ENCODE measurements at regions not wholly inside any gene's neighbourhood (a gene's known extent, or its start where the extent isn't known, plus 50 kb on each side); places are given as distances from the start of the nearest gene placed in this dataset.

DNA sequence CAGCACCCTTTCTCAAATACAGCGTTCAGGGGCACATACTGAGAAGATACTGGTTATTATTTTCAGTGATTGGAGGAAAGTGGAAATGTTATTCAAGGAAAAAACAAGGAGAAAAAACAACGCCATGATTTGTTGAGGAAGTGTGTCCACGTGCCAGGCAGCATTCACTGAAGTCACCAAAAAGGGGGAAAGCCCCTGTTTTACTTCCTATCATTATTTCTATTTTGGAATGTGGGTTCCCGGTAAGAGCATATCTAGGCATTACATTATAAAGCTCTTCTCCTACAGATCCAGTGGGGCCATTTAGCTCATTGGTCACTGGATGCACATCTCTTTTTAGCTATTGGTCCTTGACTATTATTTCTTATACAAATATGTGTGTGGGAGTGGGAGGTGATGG, 518.7 kb downstream of the TXNL1 start (continued):
- TF ChIP-seq, protein P1, sequence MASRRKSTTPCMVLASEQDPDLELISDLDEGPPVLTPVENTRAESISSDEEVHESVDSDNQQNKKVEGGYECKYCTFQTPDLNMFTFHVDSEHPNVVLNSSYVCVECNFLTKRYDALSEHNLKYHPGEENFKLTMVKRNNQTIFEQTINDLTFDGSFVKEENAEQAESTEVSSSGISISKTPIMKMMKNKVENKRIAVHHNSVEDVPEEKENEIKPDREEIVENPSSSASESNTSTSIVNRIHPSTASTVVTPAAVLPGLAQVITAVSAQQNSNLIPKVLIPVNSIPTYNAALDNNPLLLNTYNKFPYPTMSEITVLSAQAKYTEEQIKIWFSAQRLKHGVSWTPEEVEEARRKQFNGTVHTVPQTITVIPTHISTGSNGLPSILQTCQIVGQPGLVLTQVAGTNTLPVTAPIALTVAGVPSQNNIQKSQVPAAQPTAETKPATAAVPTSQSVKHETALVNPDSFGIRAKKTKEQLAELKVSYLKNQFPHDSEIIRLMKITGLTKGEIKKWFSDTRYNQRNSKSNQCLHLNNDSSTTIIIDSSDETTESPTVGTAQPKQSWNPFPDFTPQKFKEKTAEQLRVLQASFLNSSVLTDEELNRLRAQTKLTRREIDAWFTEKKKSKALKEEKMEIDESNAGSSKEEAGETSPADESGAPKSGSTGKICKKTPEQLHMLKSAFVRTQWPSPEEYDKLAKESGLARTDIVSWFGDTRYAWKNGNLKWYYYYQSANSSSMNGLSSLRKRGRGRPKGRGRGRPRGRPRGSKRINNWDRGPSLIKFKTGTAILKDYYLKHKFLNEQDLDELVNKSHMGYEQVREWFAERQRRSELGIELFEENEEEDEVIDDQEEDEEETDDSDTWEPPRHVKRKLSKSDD (conservative IDR thresholded peaks at IDR 0.05; ENCODE audit: low read length) = no peak
- no peak for TF ChIP-seq ZNF695 (CRISPR knock-in tag; IDR thresholded peaks at IDR 0.05)

- Histone ChIP-seq H3K4me1 (replicated peaks in 1 of 2; ENCODE audit: control insufficient read depth in 2 of 2, insufficient read depth in 2 of 2, low read length in 2 of 2) (no peaks in the 10 kb centered on the region), H3K9ac (ENCODE audit: insufficient read depth in 1 of 2, low read depth in 2 of 2, low read length in 2 of 2) (no peak overlapping the region), H2AFZ (ENCODE audit: low read depth, low read length) (no peak overlapping the region), H3K4me3 (no peak overlapping the region), H3K79me2 (ENCODE audit: control insufficient read depth, insufficient read depth, low read length) (no peaks in the 10 kb centered on the region), H3K27me3 (ENCODE audit: control insufficient read depth in 2 of 2, insufficient read depth in 2 of 2, low read length in 2 of 2) (no peaks in the 10 kb centered on the region), H3K36me3 (ENCODE audit: control insufficient read depth, insufficient read depth, low read length) (no peaks in the 10 kb centered on the region), H4K20me1 (replicated peaks; ENCODE audit: control insufficient read depth, insufficient read depth, low read length) (no peaks in the 10 kb centered on the region), H3K9me1 (ENCODE audit: control insufficient read depth, insufficient read depth, low read length) (no peaks in the 10 kb centered on the region), H3K9me3 (replicated peaks; ENCODE audit: control insufficient read depth, insufficient read depth, low read depth, low read length) (no peaks in the 10 kb centered on the region), H3K27ac (ENCODE audit: extremely low read depth, low read depth, low read length) (no peak overlapping the region), H3K4me2 (ENCODE audit: insufficient read depth, low read length) (no peak overlapping the region)
- POLR2A ChIA-PET = no interaction called here
- no peak for FAIRE-seq
- BruUV-seq (replicated peaks) = no TSS peak
- no peak for ATAC-seq
- TF ChIP-seq MYBL2 (IDR thresholded peaks at IDR 0.05; ENCODE audit: low read depth) (no peak), MYBL2 (CRISPR knock-in tag; IDR thresholded peaks at IDR 0.05; ENCODE audit: borderline replicate concordance) (no peak), SAFB2 (IDR thresholded peaks at IDR 0.05; ENCODE audit: borderline replicate concordance, low read depth, low read length, severe bottlenecking) (no peak), ZNF212 (CRISPR knock-in tag; IDR thresholded peaks at IDR 0.05) (no peak), ZMIZ1 (IDR thresholded peaks at IDR 0.05; ENCODE audit: low read depth in 2 of 2, low read length in 2 of 2) (no peak), RBM34 (IDR thresholded peaks at IDR 0.05; ENCODE audit: borderline replicate concordance, insufficient read depth, low read length) (no peak), FOSL1 (tag; conservative IDR thresholded peaks at IDR 0.05) (no peak)
- intact Hi-C loops (cut with micrococcal nuclease) = no loop called here
- no peak for DNase-seq (ENCODE audit: extremely low read depth in 1 of 4, low spot score in 3 of 4)
- WGBS (ENCODE audit: insufficient coverage, low coverage, missing lambda C conversion rate) = 0% methylated on average over 2 of the region's 2 CpGs
- in situ Hi-C loops (cut with MboI) = no loop called here
- CTCF ChIA-PET (ENCODE audit: low intra/inter-chr PET ratio) = no interaction called here
Measured at GRCh38 chr18:56118422-56118821, 520.0 kb downstream of the TXNL1 start.
